GM19043 (cell line): ENCODE measurements at regions not wholly inside any gene's neighbourhood (a gene's known extent, or its start where the extent isn't known, plus 50 kb on each side); places are given as distances from the start of the nearest gene placed in this dataset.
"Not testable (repeated sequence)": the region's sequence is repeated elsewhere in the genome, so short reads cannot be mapped to it uniquely, and the experiment has no call there.

Experiments
- ATAC-seq: cut with Tn5 transposase; IDR thresholded peaks from one replicate; pipeline ENCODE4 v1.9.1; 2021; ENCODE audit warnings: low read depth; ENCODE audit not compliant: unreplicated experiment

DNA sequence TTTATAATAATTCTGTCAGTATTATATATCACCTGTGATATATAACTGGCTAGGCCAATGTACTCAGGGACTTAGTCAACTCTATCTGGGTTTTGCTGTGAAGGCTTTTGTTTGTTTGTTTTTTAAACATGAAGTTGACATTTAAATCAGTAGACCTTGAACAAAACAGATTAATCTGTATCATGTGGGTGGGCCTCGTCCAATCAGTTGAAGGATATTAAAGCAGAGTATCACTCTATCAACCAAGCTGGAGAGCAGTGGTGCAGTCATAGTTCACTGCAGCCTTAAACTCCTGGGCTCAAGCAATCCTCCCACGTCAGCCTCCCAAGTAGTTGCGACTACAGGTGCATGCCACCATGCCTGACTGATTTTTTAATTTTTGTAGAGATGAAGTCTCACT, 870.2 kb downstream of the TYW1 start:
- ATAC-seq = no peak

DNA sequence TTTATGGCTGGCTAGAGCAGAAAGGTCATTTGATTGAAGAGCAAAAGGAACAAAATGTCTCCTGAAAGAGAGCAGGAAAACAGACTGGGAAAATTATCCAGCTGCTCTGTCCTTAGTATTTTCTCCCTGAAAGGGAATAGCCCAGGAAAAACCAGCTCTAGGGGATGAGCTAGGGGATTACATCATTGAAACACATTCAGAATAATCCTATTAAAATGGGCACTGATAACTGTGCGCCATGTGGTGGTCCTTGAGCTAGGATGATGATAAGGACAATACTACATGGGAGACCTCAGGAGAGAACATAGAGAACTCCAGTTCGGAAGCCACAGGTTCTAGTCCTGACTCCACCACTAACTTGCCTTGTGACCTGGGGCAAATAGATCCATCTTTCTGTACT, 873.8 kb downstream of the TYW1 start:
- ATAC-seq = no peak

- no peak for ATAC-seq
These were observed 878.9 kb downstream of the TYW1 start for GRCh38 chr7:67875558-67875957.

GRCh38 chr7:67878808-67879207, 882.2 kb downstream of the TYW1 start:
- ATAC-seq = no peak

GRCh38 chr7:67882843-67883242, 886.2 kb downstream of the TYW1 start:
- ATAC-seq = no peak

GRCh38 chr7:67890316-67890715, 893.7 kb downstream of the TYW1 start:
- no peak for ATAC-seq

GRCh38 chr7:67894746-67895145, 898.1 kb downstream of the TYW1 start:
- no peak for ATAC-seq

GRCh38 chr7:67896721-67897120, 900.1 kb downstream of the TYW1 start:
- no peak for ATAC-seq

DNA sequence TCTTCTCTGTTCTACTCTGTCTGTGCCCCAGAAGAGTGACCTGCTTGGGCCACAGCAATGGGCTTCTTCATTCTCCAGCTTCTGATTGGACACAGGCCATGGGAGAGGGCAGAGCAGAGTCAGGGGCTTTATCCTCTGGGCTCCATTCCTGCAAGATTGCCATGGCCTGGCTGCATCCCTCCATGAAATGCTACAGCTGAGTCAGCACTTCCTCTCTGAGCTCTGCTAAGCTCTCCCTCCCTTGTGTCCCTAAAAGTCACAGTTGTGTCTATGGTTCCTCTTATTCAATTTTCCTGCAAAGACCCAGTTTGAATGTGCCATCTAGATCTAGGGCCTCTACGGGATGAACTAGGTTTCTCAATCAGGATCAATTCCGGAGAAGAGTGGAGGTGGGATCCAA, 903.8 kb downstream of the TYW1 start:
- ATAC-seq = no peak

GRCh38 chr7:67901808-67902480, 905.3 kb downstream of the TYW1 start:
- ATAC-seq = no peak

DNA sequence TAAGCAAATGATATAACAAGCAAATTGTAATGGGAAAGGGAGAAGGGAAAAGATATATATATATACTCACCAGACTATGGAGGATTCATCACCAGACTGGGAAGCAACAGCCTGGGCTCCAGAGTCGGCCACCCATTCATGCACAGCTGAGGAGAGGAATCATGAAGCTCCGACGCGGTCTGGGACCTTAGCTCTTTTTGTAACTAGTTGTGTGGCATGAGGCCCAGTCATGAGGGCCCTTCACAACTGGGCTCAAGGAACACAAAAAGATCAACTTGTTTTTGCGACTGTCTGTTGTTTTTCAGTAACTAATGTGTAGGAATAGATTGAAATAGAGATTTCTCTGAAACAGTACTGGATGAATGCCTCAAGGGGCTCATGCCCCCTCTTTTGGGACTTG, 911.2 kb downstream of the TYW1 start:
- no peak for ATAC-seq

DNA sequence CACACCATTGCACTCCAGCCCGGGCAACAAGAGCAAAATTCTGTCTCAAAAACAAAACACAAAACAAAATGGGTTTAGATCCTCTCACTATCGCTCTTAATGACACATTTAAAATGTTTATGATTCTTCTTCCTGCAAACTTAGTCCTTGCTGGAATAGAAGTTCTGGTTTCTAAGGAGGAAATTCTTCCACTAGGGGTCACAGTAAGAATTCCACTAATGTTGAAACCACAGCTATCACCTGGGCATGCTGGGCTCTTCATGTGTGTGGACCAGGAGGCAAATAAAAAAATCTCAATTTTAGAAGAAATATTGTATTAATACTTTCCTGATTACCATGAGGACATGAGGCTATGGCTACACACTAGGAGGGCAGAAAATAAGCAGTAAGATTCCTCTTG, 915.8 kb downstream of the TYW1 start:
- no peak for ATAC-seq

- no peak for ATAC-seq
These were observed 917.0 kb downstream of the TYW1 start for GRCh38 chr7:67913604-67914003.

GRCh38 chr7:67916111-67916510, 919.5 kb downstream of the TYW1 start:
- not testable (repeated sequence) for ATAC-seq

DNA sequence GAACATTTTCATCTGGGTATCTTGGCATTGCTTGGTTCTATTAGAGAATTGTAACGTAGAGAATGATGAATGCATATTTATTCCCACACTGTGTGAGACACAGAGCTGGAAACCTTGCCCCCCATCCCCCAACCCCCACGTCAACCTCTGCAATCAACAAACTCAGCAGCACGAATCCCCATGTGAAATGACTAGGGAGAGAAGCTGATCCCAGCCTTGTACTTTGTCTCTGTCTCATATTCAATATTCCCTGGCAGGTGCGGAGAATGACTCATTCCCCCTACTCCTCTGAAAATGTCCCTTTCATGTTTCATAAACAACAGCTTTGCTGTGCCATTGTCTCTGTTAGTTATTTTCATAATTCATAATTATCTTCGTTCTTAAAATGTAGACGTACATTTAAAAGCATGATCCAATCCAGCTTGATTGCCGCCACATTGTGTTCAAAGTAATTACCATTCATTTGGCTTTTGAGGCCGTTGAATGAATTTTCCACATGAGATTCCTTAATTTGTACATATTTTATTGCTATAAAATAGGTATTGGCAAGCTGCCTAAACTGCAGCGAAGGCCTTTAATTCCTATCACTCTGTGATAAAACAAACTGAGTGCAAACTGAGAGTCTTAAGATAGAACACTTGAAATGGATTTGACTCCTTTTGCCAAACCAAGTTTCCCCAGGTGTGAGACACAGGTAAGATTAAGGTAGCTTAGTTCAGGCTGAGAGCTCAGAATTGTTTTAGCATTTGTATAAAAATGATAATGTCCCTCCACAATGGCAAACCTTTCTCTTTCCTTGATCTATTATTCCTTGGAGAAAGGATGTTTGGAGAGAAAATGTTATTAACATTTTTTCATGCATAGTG, 920.2 kb downstream of the TYW1 start:
- no peak for ATAC-seq

GRCh38 chr7:67917437-67917755, 920.8 kb downstream of the TYW1 start:
- ATAC-seq = no peak

DNA sequence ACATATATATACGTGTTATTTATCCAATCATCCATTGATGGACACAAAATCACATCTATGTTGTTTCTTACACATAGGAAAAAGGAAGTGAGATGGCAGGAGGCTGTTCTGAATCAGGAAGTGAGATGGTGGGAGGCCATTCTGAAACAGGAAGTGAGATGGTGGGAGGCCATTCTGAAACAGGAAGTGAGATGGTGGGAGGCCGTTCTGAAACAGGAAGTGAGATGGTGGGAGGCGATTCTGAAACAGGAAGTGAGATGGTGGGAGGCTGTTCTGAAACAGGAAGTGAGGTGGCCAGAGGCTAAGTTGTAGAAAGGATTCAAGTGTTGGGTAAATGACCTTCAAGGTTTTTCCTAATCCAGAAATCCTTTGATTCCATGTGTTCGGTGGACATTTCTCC, 921.5 kb downstream of the TYW1 start:
- no peak for ATAC-seq

- ATAC-seq = no peak
These were observed 926.7 kb downstream of the TYW1 start for GRCh38 chr7:67923286-67923685.

GRCh38 chr7:67928141-67928540, 931.5 kb downstream of the TYW1 start:
- ATAC-seq = no peak

DNA sequence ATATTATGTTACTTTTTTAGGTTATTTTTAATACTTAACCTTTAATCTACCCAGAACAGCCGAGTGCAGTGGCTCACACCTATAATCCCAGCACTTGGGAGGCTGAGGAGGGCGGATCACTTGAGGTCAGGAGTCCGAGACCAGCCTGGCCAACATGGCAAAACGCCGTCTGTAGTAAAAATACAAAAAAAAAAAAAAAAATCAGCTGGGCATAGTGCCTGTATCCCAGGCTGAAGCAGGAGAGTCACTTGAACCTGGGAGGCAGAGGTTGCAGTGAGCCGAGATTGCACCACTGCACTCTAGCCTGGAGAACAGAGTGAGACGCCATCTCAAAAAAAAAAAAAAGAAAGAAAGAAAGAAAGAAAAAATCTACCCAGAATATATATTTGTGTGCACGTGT, 939.8 kb downstream of the TYW1 start:
- ATAC-seq = not testable (repeated sequence)

DNA sequence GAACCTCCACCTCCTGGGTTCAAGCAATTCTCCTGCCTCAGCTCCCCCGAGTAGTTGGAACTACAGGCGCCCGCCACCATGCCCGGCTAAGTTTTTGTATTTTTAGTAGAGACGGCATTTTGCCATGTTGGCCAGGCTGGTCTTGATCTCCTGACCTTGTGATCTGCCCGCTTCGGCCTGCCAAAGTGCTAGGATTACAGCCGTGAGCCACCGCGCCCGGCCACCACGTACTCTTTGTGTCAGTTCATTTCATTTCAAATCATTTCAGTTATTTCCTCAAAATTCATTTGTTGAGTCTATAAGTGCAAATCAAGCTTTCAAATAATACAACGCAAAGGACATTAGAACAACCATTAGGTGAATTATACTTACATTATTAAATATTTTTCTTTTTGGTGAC, 943.8 kb downstream of the TYW1 start:
- no peak for ATAC-seq

DNA sequence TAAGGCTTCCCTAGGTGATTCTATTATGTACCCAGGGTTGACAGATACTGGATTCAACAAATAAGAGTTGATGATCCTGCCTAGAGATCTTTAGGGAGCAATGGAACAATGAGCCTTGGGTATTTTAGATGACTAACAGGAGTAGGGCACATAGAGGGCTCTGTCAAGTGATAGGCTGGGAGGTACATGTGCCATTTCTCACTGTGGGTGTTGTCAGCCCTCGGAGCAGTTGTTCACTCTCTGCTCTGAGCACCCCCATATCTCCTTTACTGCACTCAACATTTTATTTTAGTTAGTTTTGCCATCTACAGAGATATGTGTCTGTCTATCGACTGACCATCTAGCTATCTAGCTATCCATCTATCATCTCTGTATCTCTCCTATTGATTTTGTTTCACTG, 950.6 kb downstream of the TYW1 start:
- no peak for ATAC-seq
